HepG2 (cell line): ENCODE measurements at regions not wholly inside any gene's neighbourhood (a gene's known extent, or its start where the extent isn't known, plus 50 kb on each side); places are given as distances from the start of the nearest gene placed in this dataset.

Experiments
- ATAC-seq: fragments of 200-7000 bp; cut with Tn5 transposase; 3 replicates; pipeline ENCODE4 v1.9.1; 2020; ENCODE audit warnings: mild to moderate bottlenecking, moderate library complexity
- BruUV-seq: library from RNA; stranded (reverse); fragments of 400-500 nt; replicated peaks from 2 replicates; lab custom pipeline; 2021; lab: Mats Ljungman, UMichigan
- CTCF ChIA-PET: fragments of 300-600 bp; formaldehyde crosslinking; extraction: SDS; loops from one replicate; lab custom pipeline; 2021; ENCODE audit warnings: low total read pairs, inconsistent platforms, low intra/inter-chr PET ratio; lab: Yijun Ruan, JAX
- POLR2A ChIA-PET: fragments of 350-600 bp; sonication (Branson Sonifier 250); formaldehyde crosslinking; loops from one replicate; lab custom pipeline; 2020; ENCODE audit warnings: antibody characterized with exemption, inconsistent platforms; lab: Yijun Ruan, JAX
- DNase-seq: peaks from one replicate; pipeline ENCODE4 v3.0.0-alpha.2; 2015; ENCODE audit warnings: low spot score
- FAIRE-seq: peaks from 3 replicates; lab custom pipeline; 2011; peaks lifted over from hg19 to GRCh38; lab: Jason Lieb, UNC
- H2AFZ ChIP-seq: one replicate; pipeline ENCODE4 v1.6.1; 2011; ENCODE audit warnings: low read length, inconsistent platforms
- H3K27ac ChIP-seq: fragments of 300-600 bp; 3 replicates; pipeline ENCODE4 v1.8.0; 2011; ENCODE audit warnings: mixed run types, mild to moderate bottlenecking, mixed read lengths, low read length, inconsistent platforms; ENCODE audit not compliant: insufficient read depth; ENCODE audit errors: extremely low read length
- H3K27me3 ChIP-seq, 2 experiments: fragments of 200-600 bp in 1 of 2; 2 replicates in 1 of 2; 3 replicates in 1 of 2; pipeline versions ENCODE4 v1.6.0 to v1.8.0; 2011; ENCODE audit warnings: low read length in 2 of 2, mild to moderate bottlenecking in 2 of 2, moderate library complexity in 2 of 2, inconsistent platforms in 1 of 2; ENCODE audit not compliant: insufficient read depth in 2 of 2, control insufficient read depth in 1 of 2
- H3K36me3 ChIP-seq, 2 experiments: fragments of 200-600 bp in 1 of 2; replicated peaks in 1 of 2; 2 replicates in 1 of 2; 3 replicates in 1 of 2; pipeline versions ENCODE4 v1.5.1 to v1.8.0; 2011; ENCODE audit warnings: low read length in 2 of 2, inconsistent platforms in 1 of 2; ENCODE audit not compliant: insufficient read depth in 2 of 2, control insufficient read depth in 1 of 2
- H3K4me1 ChIP-seq: 2 replicates; pipeline ENCODE4 v1.5.1; 2012; ENCODE audit warnings: low read length, inconsistent platforms; ENCODE audit not compliant: insufficient read depth
- H3K4me2 ChIP-seq: 2 replicates; pipeline ENCODE4 v1.6.0; 2011; ENCODE audit warnings: low read depth, low read length, inconsistent platforms
- H3K4me3 ChIP-seq, 3 experiments: fragments of 200-600 bp in 1 of 3; sonication (generic), shearing (Covaris generic) in 1 of 3; replicated peaks in 1 of 3; 2 replicates each; pipeline ENCODE4 v1.5.1; 2011 to 2016; ENCODE audit warnings: low read length in 3 of 3, inconsistent platforms in 2 of 3, low read depth in 2 of 3, mild to moderate bottlenecking in 2 of 3, control low read depth in 1 of 3, mixed read lengths in 1 of 3; ENCODE audit not compliant: insufficient read depth in 1 of 3
- H3K79me2 ChIP-seq: one replicate; pipeline ENCODE4 v1.6.1; 2011; ENCODE audit warnings: low read length, inconsistent platforms; ENCODE audit not compliant: insufficient read depth
- H3K9ac ChIP-seq: 2 replicates; pipeline ENCODE4 v1.6.0; 2011; ENCODE audit warnings: mild to moderate bottlenecking, low read depth, low read length, inconsistent platforms; ENCODE audit not compliant: insufficient read depth
- H3K9me3 ChIP-seq: 2 replicates; pipeline ENCODE4 v1.5.1; 2012; ENCODE audit warnings: mild to moderate bottlenecking, low read length
- H4K20me1 ChIP-seq: 2 replicates; pipeline ENCODE4 v1.6.0; 2011; ENCODE audit warnings: inconsistent platforms, mild to moderate bottlenecking, low read length, moderate library complexity; ENCODE audit not compliant: insufficient read depth
- FOXK1 ChIP-seq: sonication (generic); formaldehyde crosslinking; IDR thresholded peaks from 2 replicates; pipeline ENCODE4 v1.4.0; 2020; ENCODE audit warnings: low read depth, missing genetic modification reagents, borderline replicate concordance
- HCFC1 ChIP-seq: fragments of 150-350 bp; IDR thresholded peaks from 2 replicates; pipeline ENCODE4 v1.6.1; 2014; ENCODE audit warnings: low read depth, low read length
- HOXD1 ChIP-seq: sonication (generic); formaldehyde crosslinking; IDR thresholded peaks from 2 replicates; pipeline ENCODE4 v1.5.0; 2020; ENCODE audit warnings: missing genetic modification reagents
- TRIM22 ChIP-seq: fragments of 450-650 bp; IDR thresholded peaks from 2 replicates; pipeline ENCODE4 v1.6.1; 2017
- ZBTB26 ChIP-seq: IDR thresholded peaks from 2 replicates; pipeline ENCODE4 v1.6.1; 2016; ENCODE audit warnings: missing compliant biosample characterization, missing genetic modification reagents, borderline replicate concordance
- ZNF121 ChIP-seq: sonication (generic); formaldehyde crosslinking; IDR thresholded peaks from 2 replicates; pipeline ENCODE4 v1.5.0; 2020; ENCODE audit warnings: mild to moderate bottlenecking, missing genetic modification reagents
- ZNF326 ChIP-seq: sonication (generic); formaldehyde crosslinking; IDR thresholded peaks from 2 replicates; pipeline ENCODE4 v1.4.0; 2020; ENCODE audit warnings: missing genetic modification reagents, borderline replicate concordance
- ZNF362 ChIP-seq: sonication (generic); formaldehyde crosslinking; IDR thresholded peaks from 2 replicates; pipeline ENCODE4 v1.4.0; 2020; ENCODE audit warnings: missing genetic modification reagents, mild to moderate bottlenecking, borderline replicate concordance
- ZNF556 ChIP-seq: sonication (generic); formaldehyde crosslinking; IDR thresholded peaks from 2 replicates; pipeline ENCODE4 v1.4.0; 2020; ENCODE audit warnings: mild to moderate bottlenecking, missing genetic modification reagents, borderline replicate concordance
- ZNF709 ChIP-seq: sonication (generic); formaldehyde crosslinking; IDR thresholded peaks from 2 replicates; pipeline ENCODE4 v1.5.0; 2020; ENCODE audit warnings: mild to moderate bottlenecking, missing genetic modification reagents
- ZSCAN29 ChIP-seq: sonication (generic); formaldehyde crosslinking; conservative IDR thresholded peaks from 2 replicates; pipeline ENCODE4 v1.4.0; 2020; ENCODE audit warnings: mild to moderate bottlenecking, missing genetic modification reagents
- WGBS: methylation state at CpG from one replicate; pipeline ENCODE4 v1.1.6; 2017; ENCODE audit warnings: low lambda C conversion rate; 5-methylcytosine and 5-hydroxymethylcytosine counted together
- in situ Hi-C: cut with HindIII; loops from 2 replicates; pipeline ENCODE4 v1.10.0; 2017; ENCODE audit warnings: low pct_unique_long_range_greater_than_20kb; ENCODE audit not compliant: extremely low pct_ligation_motif_present
- intact Hi-C: fragments of 100-400 bp; cut with micrococcal nuclease; formaldehyde crosslinking; loops from one replicate; pipeline ENCODE4 v1.10.0; 2022; ENCODE audit not compliant: unreplicated experiment

- TF ChIP-seq FOXK1 (CRISPR knock-in tag) (no peak), ZNF362 (CRISPR knock-in tag) (no peak), ZNF556 (CRISPR knock-in tag) (no peak), ZNF121 (no peak)
- TF ChIP-seq, all 625 proteins: peak for 0
Measured at GRCh38 chr21:28727809-28728208, 264.9 kb downstream of the LTN1 start (continued).

- H3K4me3 ChIP-seq, result no peak overlapping the region
- no peak overlapping the region for H3K27ac ChIP-seq
- H3K27me3 ChIP-seq, result no peaks in the 10 kb centered on the region
- no peaks in the 10 kb centered on the region for H3K4me1 ChIP-seq
- no peak overlapping the region for H3K4me2 ChIP-seq
- no TSS peak for BruUV-seq
- H3K9ac ChIP-seq, result no peak overlapping the region
- H4K20me1 ChIP-seq, result no peaks in the 10 kb centered on the region
- POLR2A ChIA-PET, result no interaction called here
- ATAC-seq (no peak), FAIRE-seq (no peak), DNase-seq (no peak)
- in situ Hi-C loops (no loop called here), intact Hi-C loops (no loop called here)
- no peaks in the 10 kb centered on the region for H3K36me3 ChIP-seq
- WGBS, result 33% methylated on average over 1 of the region's 1 CpG
- CTCF ChIA-PET, result no interaction called here
- H2AFZ ChIP-seq, result no peak overlapping the region
- no peaks in the 10 kb centered on the region for H3K9me3 ChIP-seq
- H3K79me2 ChIP-seq, result no peaks in the 10 kb centered on the region
- TF ChIP-seq TRIM22 (no peak), ZNF709 (CRISPR knock-in tag) (no peak), HOXD1 (CRISPR knock-in tag) (no peak), HCFC1 (no peak), ZBTB26 (CRISPR knock-in tag) (no peak), ZNF326 (CRISPR knock-in tag) (no peak), ZSCAN29 (CRISPR knock-in tag) (no peak)
Measured at GRCh38 chr21:28725396-28725795, 267.3 kb downstream of the LTN1 start.
